DMS79 treated with DMSO at 0.1 percent for 48 hours (cell line): ENCODE measurements at regions not wholly inside any gene's neighbourhood (a gene's known extent, or its start where the extent isn't known, plus 50 kb on each side); places are given as distances from the start of the nearest gene placed in this dataset.
"Not testable (repeated sequence)": the region's sequence is repeated elsewhere in the genome, so short reads cannot be mapped to it uniquely, and the experiment has no call there.

Source experiments
- DNase-seq: peaks from one replicate; lab custom pipeline; 2025; lab: John Stamatoyannopoulos, UW

- no peak for DNase-seq
Measured at GRCh38 chr6:140459209-140459608, 1084.8 kb upstream of the CITED2 start.

- DNase-seq: no peak
Measured at GRCh38 chr6:140446241-140446640, 1071.8 kb upstream of the CITED2 start.

GRCh38 chr6:140445474-140446004 is 1071.1 kb upstream of the CITED2 start:
- no peak for DNase-seq

GRCh38 chr6:140443112-140443511 is 1068.7 kb upstream of the CITED2 start:
- DNase-seq: not testable (repeated sequence)

- DNase-seq: no peak
Measured at GRCh38 chr6:140441256-140441655, 1066.8 kb upstream of the CITED2 start.

GRCh38 chr6:140440223-140440835 is 1065.9 kb upstream of the CITED2 start:
- DNase-seq: no peak

GRCh38 chr6:140438346-140438735 is 1063.9 kb upstream of the CITED2 start:
- no peak for DNase-seq

- no peak for DNase-seq
Measured at GRCh38 chr6:140437619-140438345, 1063.3 kb upstream of the CITED2 start.

- no peak for DNase-seq
Measured at GRCh38 chr6:140436023-140436811, 1061.8 kb upstream of the CITED2 start.

- no peak for DNase-seq
Measured at GRCh38 chr6:140434761-140435160, 1060.3 kb upstream of the CITED2 start.

- DNase-seq: no peak
Measured at GRCh38 chr6:140433072-140433471, 1058.6 kb upstream of the CITED2 start.

GRCh38 chr6:140427842-140428241 is 1053.4 kb upstream of the CITED2 start:
- DNase-seq: no peak

GRCh38 chr6:140414966-140415620 is 1040.6 kb upstream of the CITED2 start:
- no peak for DNase-seq

- no peak for DNase-seq
Measured at GRCh38 chr6:140403020-140403419, 1028.6 kb upstream of the CITED2 start.

- DNase-seq: no peak
Measured at GRCh38 chr6:140401761-140402160, 1027.3 kb upstream of the CITED2 start.

GRCh38 chr6:140398076-140398475 is 1023.6 kb upstream of the CITED2 start:
- no peak for DNase-seq

- DNase-seq: no peak
Measured at GRCh38 chr6:140397106-140397505, 1022.7 kb upstream of the CITED2 start.

- DNase-seq: no peak
Measured at GRCh38 chr6:140393665-140394540, 1019.5 kb upstream of the CITED2 start.

GRCh38 chr6:140388815-140389214 is 1014.4 kb upstream of the CITED2 start:
- DNase-seq: no peak

GRCh38 chr6:140388192-140388802 is 1013.8 kb upstream of the CITED2 start:
- no peak for DNase-seq

GRCh38 chr6:140385679-140386078 is 1011.2 kb upstream of the CITED2 start:
- no peak for DNase-seq
